ENCODE measurements at regions not wholly inside any gene's neighbourhood (a gene's known extent, or its start where the extent isn't known, plus 50 kb on each side); places are given as distances from the start of the nearest gene placed in this dataset.

DNA sequence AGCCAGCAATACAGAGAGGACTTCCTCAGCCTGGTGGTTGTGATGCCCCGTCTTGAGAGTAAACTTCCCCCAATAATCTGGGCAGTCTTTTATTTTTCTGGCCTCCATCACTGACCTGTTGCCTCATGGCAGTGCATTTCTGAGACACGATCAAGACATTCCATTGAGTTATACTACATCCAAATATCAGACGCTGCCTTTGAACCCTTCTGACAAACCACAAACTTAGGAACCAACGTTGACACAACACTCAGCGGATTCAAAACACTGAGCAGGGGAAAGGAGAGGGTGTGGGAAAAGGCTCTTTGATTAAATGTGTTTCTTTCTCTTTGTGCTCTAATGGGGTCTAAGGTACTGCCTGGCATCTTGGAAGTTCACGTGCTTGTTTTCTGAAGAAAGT is 100.7 kb upstream of the TBX5 start:
- no peaks in the 10 kb centered on the region for H3K4me1 Mint-ChIP-seq (ENCODE audit: low read depth)
- TF ChIP-seq, protein P1, sequence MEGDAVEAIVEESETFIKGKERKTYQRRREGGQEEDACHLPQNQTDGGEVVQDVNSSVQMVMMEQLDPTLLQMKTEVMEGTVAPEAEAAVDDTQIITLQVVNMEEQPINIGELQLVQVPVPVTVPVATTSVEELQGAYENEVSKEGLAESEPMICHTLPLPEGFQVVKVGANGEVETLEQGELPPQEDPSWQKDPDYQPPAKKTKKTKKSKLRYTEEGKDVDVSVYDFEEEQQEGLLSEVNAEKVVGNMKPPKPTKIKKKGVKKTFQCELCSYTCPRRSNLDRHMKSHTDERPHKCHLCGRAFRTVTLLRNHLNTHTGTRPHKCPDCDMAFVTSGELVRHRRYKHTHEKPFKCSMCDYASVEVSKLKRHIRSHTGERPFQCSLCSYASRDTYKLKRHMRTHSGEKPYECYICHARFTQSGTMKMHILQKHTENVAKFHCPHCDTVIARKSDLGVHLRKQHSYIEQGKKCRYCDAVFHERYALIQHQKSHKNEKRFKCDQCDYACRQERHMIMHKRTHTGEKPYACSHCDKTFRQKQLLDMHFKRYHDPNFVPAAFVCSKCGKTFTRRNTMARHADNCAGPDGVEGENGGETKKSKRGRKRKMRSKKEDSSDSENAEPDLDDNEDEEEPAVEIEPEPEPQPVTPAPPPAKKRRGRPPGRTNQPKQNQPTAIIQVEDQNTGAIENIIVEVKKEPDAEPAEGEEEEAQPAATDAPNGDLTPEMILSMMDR (IDR thresholded peaks at IDR 0.05; ENCODE audit: unreplicated experiment): no peak
- H3K9me3 Mint-ChIP-seq (ENCODE audit: low read depth): no peaks in the 10 kb centered on the region
- DNase-seq (ENCODE audit: low spot score, unreplicated experiment): no peak
- no peaks in the 10 kb centered on the region for H3K36me3 Mint-ChIP-seq (ENCODE audit: insufficient read depth)
- H3K27me3 Mint-ChIP-seq: peaks cover 46% of the 10 kb centered on the region
- no peak overlapping the region for H3K27ac Mint-ChIP-seq
- H3K4me3 Mint-ChIP-seq (ENCODE audit: low read depth): no peak overlapping the region

DNA sequence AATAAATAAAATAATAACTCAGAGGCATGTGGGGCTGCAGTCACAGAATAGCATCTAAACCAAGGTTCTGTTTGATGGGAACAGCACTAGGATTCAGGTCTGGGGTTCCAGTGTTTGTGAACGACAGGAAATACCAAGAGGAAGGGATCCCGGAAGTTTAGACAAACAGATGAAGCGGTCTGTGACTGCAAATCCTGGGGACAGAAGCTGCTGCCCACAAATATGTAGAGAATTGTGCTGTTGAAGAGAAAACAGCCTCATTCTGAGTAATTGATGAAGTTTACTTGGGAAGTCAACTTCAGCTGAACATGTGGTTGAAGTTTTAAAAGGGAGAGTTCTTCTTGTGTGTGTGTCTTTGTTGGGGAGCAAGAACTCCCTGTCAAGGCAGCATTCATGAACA is 98.4 kb upstream of the TBX5 start:
- H3K9me3 Mint-ChIP-seq (ENCODE audit: low read depth): no peaks in the 10 kb centered on the region
- H3K27ac Mint-ChIP-seq: no peak overlapping the region
- no peaks in the 10 kb centered on the region for H3K4me1 Mint-ChIP-seq (ENCODE audit: low read depth)
- peaks cover 63% of the 10 kb centered on the region for H3K27me3 Mint-ChIP-seq
- H3K36me3 Mint-ChIP-seq (ENCODE audit: insufficient read depth): no peaks in the 10 kb centered on the region
- TF ChIP-seq, protein P1 (IDR thresholded peaks at IDR 0.05; ENCODE audit: unreplicated experiment): no peak
- DNase-seq (ENCODE audit: low spot score, unreplicated experiment): no peak
- H3K4me3 Mint-ChIP-seq (ENCODE audit: low read depth): no peak overlapping the region

DNA sequence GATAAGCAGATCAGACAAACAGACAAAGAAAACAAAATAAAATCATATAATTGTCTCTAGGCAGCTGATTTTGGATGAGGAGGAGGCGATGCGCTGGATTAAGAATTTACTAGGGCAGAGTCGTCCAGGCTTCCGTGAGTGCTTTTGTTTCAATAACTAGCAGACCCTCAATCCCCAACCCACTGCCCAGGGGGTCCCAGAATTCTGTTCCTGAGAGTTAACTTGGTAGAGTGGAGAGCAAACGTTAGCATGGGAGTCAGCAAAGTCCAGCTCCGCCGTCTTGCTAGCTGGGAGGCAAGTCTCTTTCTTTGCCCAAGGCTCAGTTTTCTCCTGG is 95.5 kb upstream of the TBX5 start:
- peaks cover 78% of the 10 kb centered on the region for H3K27me3 Mint-ChIP-seq
- H3K27ac Mint-ChIP-seq: no peak overlapping the region
- H3K9me3 Mint-ChIP-seq (ENCODE audit: low read depth): no peaks in the 10 kb centered on the region
- TF ChIP-seq, protein P1 (IDR thresholded peaks at IDR 0.05; ENCODE audit: unreplicated experiment): no peak
- no peaks in the 10 kb centered on the region for H3K4me1 Mint-ChIP-seq (ENCODE audit: low read depth)
- no peaks in the 10 kb centered on the region for H3K36me3 Mint-ChIP-seq (ENCODE audit: insufficient read depth)
- no peak overlapping the region for H3K4me3 Mint-ChIP-seq (ENCODE audit: low read depth)
- DNase-seq (ENCODE audit: low spot score, unreplicated experiment): no peak

DNA sequence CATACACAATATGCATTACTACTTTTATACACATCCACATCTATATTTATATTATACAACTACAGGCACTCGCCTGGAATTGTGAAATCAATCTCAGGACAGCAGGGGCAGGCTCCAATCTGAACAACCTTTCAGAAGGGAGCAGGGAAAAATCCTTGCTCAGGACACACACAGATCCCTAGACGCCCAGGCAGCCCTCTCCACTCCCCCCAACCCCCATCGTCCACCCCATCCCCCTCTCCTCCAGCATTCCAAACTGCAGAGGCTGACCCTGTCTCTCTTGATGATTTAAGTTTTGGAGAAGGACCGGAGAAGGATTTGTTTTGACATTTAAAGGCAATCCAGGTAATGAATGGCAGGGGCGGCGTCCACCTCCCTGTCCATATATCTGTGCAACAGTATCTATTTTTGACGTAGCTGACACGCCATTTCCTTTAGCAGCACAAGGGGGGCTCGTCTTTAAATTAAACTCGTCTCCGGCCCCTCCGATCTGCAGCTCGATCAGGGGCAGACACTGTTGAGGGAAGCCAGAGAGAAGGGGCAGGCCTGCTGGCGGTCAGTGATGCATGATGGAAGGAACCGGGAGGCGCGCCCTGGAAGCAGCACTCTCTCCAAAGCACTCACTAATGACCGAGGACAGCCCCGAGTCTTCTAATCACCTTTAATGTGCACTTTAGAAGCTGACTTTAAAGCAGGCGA is 95.0 kb upstream of the TBX5 start:
- TF ChIP-seq, protein P1 (IDR thresholded peaks at IDR 0.05; ENCODE audit: unreplicated experiment): no peak
- Mint-ChIP-seq H3K27ac (no peak overlapping the region), H3K4me3 (ENCODE audit: low read depth) (no peak overlapping the region), H3K27me3 (peaks cover 80% of the 10 kb centered on the region), H3K9me3 (ENCODE audit: low read depth) (no peaks in the 10 kb centered on the region), H3K36me3 (ENCODE audit: insufficient read depth) (no peaks in the 10 kb centered on the region), H3K4me1 (ENCODE audit: low read depth) (no peaks in the 10 kb centered on the region)
- DNase-seq (ENCODE audit: low spot score, unreplicated experiment): no peak

DNA sequence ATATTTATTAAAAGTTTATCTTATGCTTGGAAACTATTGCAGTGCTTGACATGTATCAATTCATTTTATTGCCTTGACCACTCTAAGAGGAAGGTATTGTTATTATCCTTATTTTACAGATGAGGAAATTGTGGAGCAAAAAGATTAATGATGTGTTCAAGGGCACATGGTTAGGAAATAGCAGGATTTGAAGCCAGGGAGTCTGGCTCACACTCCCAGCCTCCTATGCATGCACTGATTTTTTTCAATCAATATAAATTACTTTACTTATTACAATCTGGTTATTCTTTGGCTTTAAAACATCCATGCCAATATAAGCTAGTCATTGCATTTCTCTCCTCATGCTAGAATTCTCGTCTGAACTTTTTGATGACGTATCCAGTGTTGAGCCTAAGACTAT is 94.2 kb upstream of the TBX5 start:
- Mint-ChIP-seq H3K27ac (no peak overlapping the region), H3K4me3 (ENCODE audit: low read depth) (no peak overlapping the region), H3K9me3 (ENCODE audit: low read depth) (no peaks in the 10 kb centered on the region), H3K36me3 (ENCODE audit: insufficient read depth) (no peaks in the 10 kb centered on the region), H3K4me1 (ENCODE audit: low read depth) (no peaks in the 10 kb centered on the region), H3K27me3 (peaks cover 79% of the 10 kb centered on the region)
- DNase-seq (ENCODE audit: low spot score, unreplicated experiment): no peak
- TF ChIP-seq, protein P1 (IDR thresholded peaks at IDR 0.05; ENCODE audit: unreplicated experiment): no peak

Data from progenitor cell of endocrine pancreas (in vitro differentiated cells).